ENCODE measurements at regions not wholly inside any gene's neighbourhood (a gene's known extent, or its start where the extent isn't known, plus 50 kb on each side); places are given as distances from the start of the nearest gene placed in this dataset.

- Histone ChIP-seq H3K9me3 (ENCODE audit: low read depth) (no peaks in the 10 kb centered on the region), H2AFZ (no peak overlapping the region), H4K20me1 (ENCODE audit: insufficient read depth, poor library complexity, severe bottlenecking) (no peaks in the 10 kb centered on the region), H3K4me3 (no peak overlapping the region), H3K27ac (no peak overlapping the region), H3K79me2 (no peaks in the 10 kb centered on the region), H3K4me2 (no peak overlapping the region), H3K4me1 (ENCODE audit: insufficient read depth) (no peaks in the 10 kb centered on the region), H3K9me2 (replicated peaks; ENCODE audit: insufficient read depth) (no peaks in the 10 kb centered on the region), H3K27me3 (no peaks in the 10 kb centered on the region), H3K36me3 (replicated peaks; ENCODE audit: insufficient read depth, low read depth) (no peaks in the 10 kb centered on the region)
- no peak for DNase-seq (ENCODE audit: low spot score)
- TF ChIP-seq EZH2 (IDR thresholded peaks at IDR 0.05; ENCODE audit: borderline replicate concordance) (no peak), CTCF (IDR thresholded peaks at IDR 0.05; ENCODE audit: poor library complexity) (no peak), EZH2phosphoT487 (IDR thresholded peaks at IDR 0.05; ENCODE audit: low read depth, severe bottlenecking, unreplicated experiment) (no peak)
- 89% methylated on average over 6 of the region's 6 CpGs for WGBS (ENCODE audit: low lambda C conversion rate, missing lambda C conversion rate)
Measured at GRCh38 chr15:70279096-70279495, 181.4 kb upstream of the TLE3 start.

- no peak overlapping the region for H2AFZ ChIP-seq
- WGBS (ENCODE audit: low lambda C conversion rate, missing lambda C conversion rate) = 84% methylated on average over 7 of the region's 7 CpGs
- no peaks in the 10 kb centered on the region for H3K79me2 ChIP-seq
- H3K27ac ChIP-seq = no peak overlapping the region
- H3K4me1 ChIP-seq (ENCODE audit: insufficient read depth) = no peaks in the 10 kb centered on the region
- no peaks in the 10 kb centered on the region for H3K9me2 ChIP-seq (replicated peaks; ENCODE audit: insufficient read depth)
- no peak for DNase-seq (ENCODE audit: low spot score)
- no peaks in the 10 kb centered on the region for H3K27me3 ChIP-seq
- no peak overlapping the region for H3K4me2 ChIP-seq
- H3K36me3 ChIP-seq (replicated peaks; ENCODE audit: insufficient read depth, low read depth) = no peaks in the 10 kb centered on the region
- no peak for TF ChIP-seq CTCF (IDR thresholded peaks at IDR 0.05; ENCODE audit: poor library complexity)
- TF ChIP-seq EZH2 (IDR thresholded peaks at IDR 0.05; ENCODE audit: borderline replicate concordance) = no peak
- no peak for TF ChIP-seq EZH2phosphoT487 (IDR thresholded peaks at IDR 0.05; ENCODE audit: low read depth, severe bottlenecking, unreplicated experiment)
- no peaks in the 10 kb centered on the region for H4K20me1 ChIP-seq (ENCODE audit: insufficient read depth, poor library complexity, severe bottlenecking)
- no peaks in the 10 kb centered on the region for H3K9me3 ChIP-seq (ENCODE audit: low read depth)
- no peak overlapping the region for H3K4me3 ChIP-seq
Measured at GRCh38 chr15:70278644-70279043, 180.9 kb upstream of the TLE3 start.

GRCh38 chr15:70277556-70277955, 179.8 kb upstream of the TLE3 start:
- 92% methylated on average over 8 of the region's 8 CpGs for WGBS (ENCODE audit: low lambda C conversion rate, missing lambda C conversion rate)
- no peak overlapping the region for H3K4me2 ChIP-seq
- no peak overlapping the region for H3K4me3 ChIP-seq

More at GRCh38 chr15:70277556-70277955, 179.8 kb upstream of the TLE3 start:
- no peaks in the 10 kb centered on the region for H3K27me3 ChIP-seq
- no peaks in the 10 kb centered on the region for H3K9me2 ChIP-seq (replicated peaks; ENCODE audit: insufficient read depth)
- no peaks in the 10 kb centered on the region for H3K79me2 ChIP-seq
- no peaks in the 10 kb centered on the region for H3K9me3 ChIP-seq (ENCODE audit: low read depth)
- H4K20me1 ChIP-seq (ENCODE audit: insufficient read depth, poor library complexity, severe bottlenecking) = no peaks in the 10 kb centered on the region
- no peak for DNase-seq (ENCODE audit: low spot score)
- TF ChIP-seq CTCF (IDR thresholded peaks at IDR 0.05; ENCODE audit: poor library complexity) = no peak
- H3K36me3 ChIP-seq (replicated peaks; ENCODE audit: insufficient read depth, low read depth) = no peaks in the 10 kb centered on the region
- H3K4me1 ChIP-seq (ENCODE audit: insufficient read depth) = no peaks in the 10 kb centered on the region
- H3K27ac ChIP-seq = no peak overlapping the region
- no peak overlapping the region for H2AFZ ChIP-seq

Data from hepatocyte (in vitro differentiated cells).